Thyroid gland (tissue), 4 donors: ENCODE measurements at regions not wholly inside any gene's neighbourhood (a gene's known extent, or its start where the extent isn't known, plus 50 kb on each side); places are given as distances from the start of the nearest gene placed in this dataset.

Experiments
- POLR2A ChIP-seq, 2 donors: fragments of 450-650 bp; IDR thresholded peaks; one replicate each; pipeline ENCODE4 v1.6.1; 2017; ENCODE audit warnings: antibody characterized with exemption in 2 of 2, mild to moderate bottlenecking in 2 of 2, moderate library complexity in 1 of 2
- TF ChIP-seq, protein P1 (sequence below), 6 experiments: fragments of 200-600 bp in 3 of 6; fragments of 450-650 bp in 3 of 6; sonication (generic) in 3 of 6; IDR thresholded peaks; one replicate each; pipeline ENCODE4 v1.5.1; 2016 to 2019; ENCODE audit warnings: antibody characterized with exemption in 6 of 6, mild to moderate bottlenecking in 2 of 6, inconsistent platforms in 1 of 6, moderate library complexity in 1 of 6

DNA sequence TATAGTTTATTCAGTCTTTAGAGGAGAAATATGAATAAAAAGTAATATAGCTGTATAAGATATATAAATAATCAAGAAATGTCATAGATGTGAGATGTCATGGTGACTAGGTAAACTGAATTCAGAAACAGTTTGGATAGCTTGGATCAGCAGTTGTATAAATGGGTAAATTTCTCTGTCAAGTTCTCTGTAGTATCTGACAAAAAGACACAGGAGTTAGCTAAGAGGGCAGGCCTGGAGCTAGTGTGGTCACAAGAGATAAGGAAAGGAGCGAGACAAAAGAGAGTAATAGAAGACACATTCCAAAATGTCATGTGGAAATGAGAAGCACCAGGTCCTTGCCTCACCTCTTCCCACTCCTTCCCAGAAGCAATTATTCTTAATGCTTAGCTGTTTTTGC lies 349.0 kb downstream of the LMO7 start:
- TF ChIP-seq, protein P1, sequence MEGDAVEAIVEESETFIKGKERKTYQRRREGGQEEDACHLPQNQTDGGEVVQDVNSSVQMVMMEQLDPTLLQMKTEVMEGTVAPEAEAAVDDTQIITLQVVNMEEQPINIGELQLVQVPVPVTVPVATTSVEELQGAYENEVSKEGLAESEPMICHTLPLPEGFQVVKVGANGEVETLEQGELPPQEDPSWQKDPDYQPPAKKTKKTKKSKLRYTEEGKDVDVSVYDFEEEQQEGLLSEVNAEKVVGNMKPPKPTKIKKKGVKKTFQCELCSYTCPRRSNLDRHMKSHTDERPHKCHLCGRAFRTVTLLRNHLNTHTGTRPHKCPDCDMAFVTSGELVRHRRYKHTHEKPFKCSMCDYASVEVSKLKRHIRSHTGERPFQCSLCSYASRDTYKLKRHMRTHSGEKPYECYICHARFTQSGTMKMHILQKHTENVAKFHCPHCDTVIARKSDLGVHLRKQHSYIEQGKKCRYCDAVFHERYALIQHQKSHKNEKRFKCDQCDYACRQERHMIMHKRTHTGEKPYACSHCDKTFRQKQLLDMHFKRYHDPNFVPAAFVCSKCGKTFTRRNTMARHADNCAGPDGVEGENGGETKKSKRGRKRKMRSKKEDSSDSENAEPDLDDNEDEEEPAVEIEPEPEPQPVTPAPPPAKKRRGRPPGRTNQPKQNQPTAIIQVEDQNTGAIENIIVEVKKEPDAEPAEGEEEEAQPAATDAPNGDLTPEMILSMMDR (IDR thresholded peaks at IDR 0.05), result no peak
- TF ChIP-seq POLR2A (IDR thresholded peaks at IDR 0.05), result no peak
